ENCODE measurements at regions not wholly inside any gene's neighbourhood (a gene's known extent, or its start where the extent isn't known, plus 50 kb on each side); places are given as distances from the start of the nearest gene placed in this dataset.
"Not testable (repeated sequence)": the region's sequence is repeated elsewhere in the genome, so short reads cannot be mapped to it uniquely, and the experiment has no call there.

DNA sequence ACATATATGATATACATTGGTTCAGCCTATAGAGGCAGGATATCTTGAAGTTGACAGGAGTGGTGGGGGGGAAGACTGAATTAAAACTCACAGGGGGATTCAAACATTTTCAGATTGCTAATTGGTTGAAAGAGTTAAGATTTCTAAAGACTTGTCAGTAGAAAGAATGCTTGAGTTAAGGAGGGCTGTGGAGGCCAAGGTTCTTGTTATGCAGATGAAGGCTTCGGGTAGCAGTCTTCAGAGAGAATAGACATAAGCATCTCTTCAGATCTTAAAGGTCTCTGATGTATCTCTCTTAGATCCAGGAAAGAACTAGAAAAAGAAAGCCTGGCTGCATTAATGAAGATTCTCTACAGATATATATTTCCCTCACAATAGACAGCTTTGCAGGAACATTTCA, 209.8 kb upstream of the SEMA3D start:
- ChIA-PET CTCF (no interaction called here), POLR2A (no interaction called here)
- no peak overlapping the region for H3K4me3 Mint-ChIP-seq
- H3K27ac Mint-ChIP-seq: no peak overlapping the region
- no peaks in the 10 kb centered on the region for H3K27me3 Mint-ChIP-seq
- intact Hi-C loops (cut with micrococcal nuclease): no loop called here
- no peaks in the 10 kb centered on the region for H3K4me1 Mint-ChIP-seq (ENCODE audit: low read depth)
- no peak for DNase-seq
- peaks cover 2% of the 10 kb centered on the region for H3K9me3 Mint-ChIP-seq
- no peaks in the 10 kb centered on the region for H3K36me3 Mint-ChIP-seq

DNA sequence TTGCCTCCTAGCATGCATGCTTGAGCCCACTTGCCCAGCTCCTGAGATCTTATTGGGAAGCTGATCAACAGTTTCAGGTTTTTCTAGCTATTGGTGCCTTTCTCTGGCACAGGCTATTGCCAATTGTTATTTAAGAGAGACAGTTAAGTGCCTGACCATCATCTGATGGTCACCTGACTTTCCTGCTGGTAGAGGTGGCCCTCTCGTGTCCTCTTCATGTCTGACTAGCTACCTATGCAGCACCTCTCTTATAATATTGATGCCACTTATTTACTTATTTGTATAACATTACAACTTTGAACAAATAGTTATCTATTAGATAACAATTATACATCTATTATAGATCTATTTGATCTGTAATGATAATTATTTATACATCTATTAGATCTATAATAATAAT, 205.9 kb upstream of the SEMA3D start:
- ChIA-PET POLR2A (no interaction called here), CTCF (no interaction called here)
- Mint-ChIP-seq H3K4me1 (ENCODE audit: low read depth) (no peaks in the 10 kb centered on the region), H3K27ac (no peak overlapping the region), H3K27me3 (no peaks in the 10 kb centered on the region), H3K4me3 (no peak overlapping the region), H3K36me3 (no peaks in the 10 kb centered on the region), H3K9me3 (no peaks in the 10 kb centered on the region)
- intact Hi-C loops (cut with micrococcal nuclease): no loop called here
- no peak for DNase-seq

DNA sequence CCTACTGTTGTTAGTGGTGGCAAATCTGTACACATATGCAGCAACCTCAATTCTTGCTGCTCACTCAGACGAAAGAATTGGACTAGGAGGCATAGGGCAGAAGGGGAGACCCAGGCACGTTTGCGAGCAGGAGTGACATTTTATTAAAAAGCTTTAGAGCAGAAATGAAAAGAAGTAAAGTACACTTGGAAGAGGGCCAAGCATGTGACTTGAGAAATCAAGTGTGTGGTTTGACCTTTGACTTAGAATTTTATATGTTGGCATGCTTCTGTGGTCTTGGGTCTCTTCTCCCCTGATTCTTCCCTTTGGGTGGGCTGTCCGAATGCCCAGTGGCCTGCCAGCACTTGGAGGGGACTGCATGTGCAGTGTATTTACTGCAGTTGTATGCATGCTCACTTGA, 205.5 kb upstream of the SEMA3D start:
- Mint-ChIP-seq H3K4me1 (ENCODE audit: low read depth) (no peaks in the 10 kb centered on the region), H3K4me3 (no peak overlapping the region), H3K36me3 (no peaks in the 10 kb centered on the region), H3K27me3 (no peaks in the 10 kb centered on the region), H3K27ac (no peak overlapping the region), H3K9me3 (no peaks in the 10 kb centered on the region)
- intact Hi-C loops (cut with micrococcal nuclease): no loop called here
- CTCF ChIA-PET: no interaction called here
- no peak for DNase-seq
- POLR2A ChIA-PET: no interaction called here

DNA sequence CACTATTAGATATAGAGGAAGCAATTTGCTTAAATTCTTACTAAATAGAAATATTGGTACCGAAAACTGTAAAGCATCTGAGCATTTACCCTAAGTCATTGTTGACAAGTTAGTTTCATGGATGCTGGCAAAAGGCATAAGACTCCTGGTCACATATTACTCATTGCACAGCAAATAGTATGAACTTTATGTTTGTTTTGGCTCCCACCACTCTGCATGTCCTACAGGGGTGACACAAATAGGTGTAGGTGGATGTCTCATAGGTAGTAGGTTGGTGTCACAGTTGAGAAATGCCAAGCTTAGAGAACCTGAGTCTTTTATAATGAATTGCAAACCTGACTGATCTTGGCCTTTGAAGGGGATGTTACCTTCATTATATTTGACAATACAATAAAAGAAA, 199.6 kb upstream of the SEMA3D start:
- Mint-ChIP-seq H3K27ac (no peak overlapping the region), H3K4me1 (ENCODE audit: low read depth) (no peaks in the 10 kb centered on the region), H3K9me3 (no peaks in the 10 kb centered on the region), H3K36me3 (no peaks in the 10 kb centered on the region), H3K27me3 (no peaks in the 10 kb centered on the region), H3K4me3 (no peak overlapping the region)
- ChIA-PET CTCF (no interaction called here), POLR2A (no interaction called here)
- intact Hi-C loops (cut with micrococcal nuclease): no loop called here
- no peak for DNase-seq

DNA sequence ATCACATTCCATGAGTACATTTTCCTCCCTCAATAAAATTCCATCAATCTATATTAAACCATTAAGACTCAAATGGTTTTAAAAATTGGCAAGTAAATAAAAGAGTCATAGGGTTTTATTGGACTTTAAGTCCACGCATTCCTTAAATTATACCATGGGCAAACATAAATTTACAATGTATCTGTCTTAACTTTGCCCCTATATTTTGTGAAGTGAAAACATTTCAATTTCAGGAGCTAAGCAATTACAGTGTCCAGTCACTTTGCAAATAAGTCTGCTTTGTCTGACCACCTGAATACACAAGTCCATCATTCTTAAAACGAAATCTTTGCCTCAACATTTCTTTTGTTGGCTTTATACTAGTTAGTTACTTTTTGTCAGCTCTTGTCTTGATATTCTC, 197.5 kb upstream of the SEMA3D start:
- H3K36me3 Mint-ChIP-seq: no peaks in the 10 kb centered on the region
- POLR2A ChIA-PET: no interaction called here
- H3K4me1 Mint-ChIP-seq (ENCODE audit: low read depth): no peaks in the 10 kb centered on the region
- no peak overlapping the region for H3K4me3 Mint-ChIP-seq
- no peak overlapping the region for H3K27ac Mint-ChIP-seq
- DNase-seq: no peak
- peaks cover 6% of the 10 kb centered on the region for H3K9me3 Mint-ChIP-seq
- CTCF ChIA-PET: no interaction called here
- intact Hi-C loops (cut with micrococcal nuclease): no loop called here
- no peaks in the 10 kb centered on the region for H3K27me3 Mint-ChIP-seq

DNA sequence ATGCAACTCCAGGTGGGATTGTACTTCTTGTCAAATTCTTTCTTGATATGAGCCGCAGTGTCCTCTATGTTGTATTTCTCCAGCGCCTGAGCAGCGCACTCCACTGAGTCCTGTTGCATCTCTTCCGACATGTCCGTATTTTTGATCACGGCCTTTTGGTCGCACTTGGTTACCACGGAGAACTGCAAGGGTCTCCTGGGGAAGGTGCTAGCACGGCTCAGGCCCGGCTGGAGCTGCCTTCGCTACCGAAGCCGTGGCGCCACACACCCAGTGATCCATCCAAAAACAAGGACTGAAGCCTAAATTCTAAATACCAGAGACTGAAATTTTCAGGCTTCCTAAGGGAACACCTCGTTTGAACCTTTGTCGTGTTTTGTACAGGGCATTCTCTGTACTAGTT, 194.4 kb upstream of the SEMA3D start:
- Mint-ChIP-seq H3K4me3 (no peak overlapping the region), H3K36me3 (no peaks in the 10 kb centered on the region), H3K27ac (no peak overlapping the region), H3K27me3 (no peaks in the 10 kb centered on the region), H3K4me1 (ENCODE audit: low read depth) (no peaks in the 10 kb centered on the region), H3K9me3 (peaks cover 6% of the 10 kb centered on the region)
- ChIA-PET CTCF (no interaction called here), POLR2A (no interaction called here)
- intact Hi-C loops (cut with micrococcal nuclease): no loop called here
- no peak for DNase-seq

DNA sequence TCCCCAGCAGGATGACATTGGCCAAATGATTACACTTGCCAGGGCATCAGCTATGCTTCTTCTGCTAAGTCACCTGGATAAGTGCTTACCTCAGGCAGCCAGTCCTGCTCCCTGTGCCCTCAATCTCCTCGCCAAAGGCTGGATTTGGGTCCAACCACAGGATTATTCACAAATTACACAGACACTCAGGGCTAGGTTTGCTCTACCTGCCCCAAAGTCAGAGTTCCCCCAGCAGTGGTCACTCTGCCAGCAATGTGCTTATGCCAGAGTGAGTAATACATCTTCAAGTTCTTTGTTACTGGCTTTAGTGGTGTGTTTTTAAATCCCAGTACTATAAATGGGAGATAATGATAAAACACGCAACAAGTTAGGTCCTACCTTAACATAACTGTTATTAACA, 189.7 kb upstream of the SEMA3D start:
- intact Hi-C loops (cut with micrococcal nuclease): no loop called here
- Mint-ChIP-seq H3K27me3 (no peaks in the 10 kb centered on the region), H3K27ac (no peak overlapping the region), H3K4me3 (no peak overlapping the region), H3K9me3 (peaks cover 6% of the 10 kb centered on the region), H3K4me1 (ENCODE audit: low read depth) (no peaks in the 10 kb centered on the region), H3K36me3 (no peaks in the 10 kb centered on the region)
- POLR2A ChIA-PET: no interaction called here
- DNase-seq: no peak
- CTCF ChIA-PET: no interaction called here

DNA sequence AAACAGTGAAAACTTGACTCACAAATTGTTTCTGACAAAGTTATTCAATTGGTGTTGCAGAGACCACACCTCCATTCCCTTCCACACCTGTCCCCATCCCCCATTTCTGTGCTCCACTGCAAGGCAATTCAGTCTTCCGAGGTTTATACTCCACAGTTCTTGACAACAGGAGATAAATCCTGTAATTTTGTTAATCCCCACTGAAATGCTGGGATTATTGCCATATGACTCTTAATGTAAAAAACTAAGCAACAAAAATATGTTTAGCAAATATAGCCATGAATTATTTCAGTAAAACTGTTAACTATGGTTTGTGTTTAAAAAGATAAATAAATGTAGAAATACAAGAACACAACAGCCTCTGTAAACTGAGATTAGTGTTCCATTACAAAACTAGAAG, 170.1 kb upstream of the SEMA3D start:
- no peaks in the 10 kb centered on the region for H3K4me1 Mint-ChIP-seq (ENCODE audit: low read depth)
- ChIA-PET POLR2A (no interaction called here), CTCF (no interaction called here)
- H3K27me3 Mint-ChIP-seq: no peaks in the 10 kb centered on the region
- intact Hi-C loops (cut with micrococcal nuclease): no loop called here
- DNase-seq: no peak
- no peak overlapping the region for H3K4me3 Mint-ChIP-seq
- no peaks in the 10 kb centered on the region for H3K36me3 Mint-ChIP-seq
- H3K9me3 Mint-ChIP-seq: peaks cover 8% of the 10 kb centered on the region
- H3K27ac Mint-ChIP-seq: no peak overlapping the region

DNA sequence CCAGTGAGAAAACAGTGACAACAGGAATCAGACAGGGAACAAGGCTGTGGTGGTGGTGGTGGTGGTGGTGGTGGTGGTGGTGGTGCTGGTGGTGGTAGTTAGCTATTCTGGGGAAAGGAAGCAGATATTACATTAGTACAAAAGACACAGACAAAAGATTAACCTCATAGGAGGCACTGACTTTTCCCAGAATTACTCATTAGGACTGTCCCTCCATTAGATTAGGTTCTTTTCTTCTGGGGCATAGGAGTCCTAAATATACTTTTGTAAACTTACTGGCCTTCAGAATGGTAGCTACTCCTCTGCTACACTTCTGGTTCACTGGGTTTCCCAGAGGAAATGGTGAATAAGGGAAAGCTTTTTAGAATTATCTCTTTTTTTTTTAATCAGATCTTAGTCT, 156.6 kb upstream of the SEMA3D start:
- DNase-seq: no peak
- ChIA-PET POLR2A (no interaction called here), CTCF (no interaction called here)
- no peak overlapping the region for H3K27ac Mint-ChIP-seq
- no peaks in the 10 kb centered on the region for H3K36me3 Mint-ChIP-seq
- H3K9me3 Mint-ChIP-seq: no peaks in the 10 kb centered on the region
- intact Hi-C loops (cut with micrococcal nuclease): no loop called here
- no peak overlapping the region for H3K4me3 Mint-ChIP-seq
- H3K4me1 Mint-ChIP-seq (ENCODE audit: low read depth): no peaks in the 10 kb centered on the region
- no peaks in the 10 kb centered on the region for H3K27me3 Mint-ChIP-seq

DNA sequence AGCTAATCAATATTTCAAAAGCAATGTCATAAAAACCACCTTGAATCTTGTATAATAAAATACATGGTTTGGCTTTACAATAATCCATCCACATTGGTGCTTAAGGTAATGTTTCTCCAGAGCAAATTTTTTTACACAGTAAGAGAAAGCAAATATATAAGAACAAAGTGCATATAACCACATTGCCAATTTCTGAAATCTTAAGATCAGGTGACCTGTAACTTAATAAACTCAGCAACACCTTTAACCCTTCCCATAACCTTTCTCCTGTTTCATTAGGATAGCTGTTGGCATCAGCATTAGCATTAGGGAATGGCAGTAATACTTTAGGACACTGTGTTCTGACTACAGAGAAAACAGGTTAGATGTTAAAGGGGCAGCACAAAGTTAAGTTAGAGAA, 155.9 kb upstream of the SEMA3D start:
- no peak for DNase-seq
- Mint-ChIP-seq H3K9me3 (no peaks in the 10 kb centered on the region), H3K27me3 (no peaks in the 10 kb centered on the region), H3K36me3 (no peaks in the 10 kb centered on the region), H3K27ac (no peak overlapping the region), H3K4me3 (no peak overlapping the region), H3K4me1 (ENCODE audit: low read depth) (no peaks in the 10 kb centered on the region)
- intact Hi-C loops (cut with micrococcal nuclease): no loop called here
- ChIA-PET POLR2A (no interaction called here), CTCF (no interaction called here)

DNA sequence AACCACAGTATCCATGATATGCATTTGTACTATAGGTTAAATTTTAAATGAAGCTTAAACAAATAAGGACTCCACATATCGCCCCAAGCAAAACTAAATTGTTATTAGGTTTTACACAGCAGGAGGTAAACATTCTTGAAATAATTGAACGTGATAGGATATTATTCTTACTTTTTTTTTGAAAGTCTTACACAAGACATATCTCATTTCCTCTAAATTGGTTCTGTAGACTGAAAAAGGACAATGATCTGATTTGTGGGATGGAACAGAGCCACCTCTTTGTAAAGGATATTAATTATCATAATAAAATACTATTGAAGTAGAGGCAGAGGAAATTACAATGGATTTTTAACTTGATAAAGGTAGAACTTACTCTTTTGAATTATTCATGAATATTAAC, 155.1 kb upstream of the SEMA3D start:
- Mint-ChIP-seq H3K36me3 (no peaks in the 10 kb centered on the region), H3K27me3 (no peaks in the 10 kb centered on the region), H3K9me3 (no peaks in the 10 kb centered on the region), H3K4me1 (ENCODE audit: low read depth) (no peaks in the 10 kb centered on the region), H3K27ac (no peak overlapping the region), H3K4me3 (no peak overlapping the region)
- ChIA-PET POLR2A (no interaction called here), CTCF (no interaction called here)
- intact Hi-C loops (cut with micrococcal nuclease): no loop called here
- DNase-seq: no peak

DNA sequence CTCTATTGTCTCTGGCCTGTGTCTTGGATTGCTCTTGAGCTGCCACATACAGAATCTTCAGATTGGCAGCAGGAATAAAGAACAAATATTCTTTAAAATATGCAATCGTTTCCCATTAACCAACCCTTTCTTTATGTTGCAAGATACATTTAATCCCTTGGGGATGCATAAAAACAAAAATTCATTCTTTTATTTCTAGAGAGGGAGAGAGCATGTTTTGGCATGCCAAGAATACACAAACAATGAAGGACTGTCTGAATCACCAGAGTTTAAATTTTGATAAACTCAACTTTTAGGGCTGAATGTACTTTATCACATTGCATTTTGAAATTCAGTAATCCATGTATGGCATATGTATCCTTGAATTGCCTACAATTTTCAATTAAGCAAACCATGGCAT, 154.3 kb upstream of the SEMA3D start:
- no peak for DNase-seq
- intact Hi-C loops (cut with micrococcal nuclease): no loop called here
- Mint-ChIP-seq H3K27me3 (no peaks in the 10 kb centered on the region), H3K4me3 (no peak overlapping the region), H3K36me3 (no peaks in the 10 kb centered on the region), H3K9me3 (no peaks in the 10 kb centered on the region), H3K4me1 (ENCODE audit: low read depth) (no peaks in the 10 kb centered on the region), H3K27ac (no peak overlapping the region)
- ChIA-PET POLR2A (no interaction called here), CTCF (no interaction called here)

DNA sequence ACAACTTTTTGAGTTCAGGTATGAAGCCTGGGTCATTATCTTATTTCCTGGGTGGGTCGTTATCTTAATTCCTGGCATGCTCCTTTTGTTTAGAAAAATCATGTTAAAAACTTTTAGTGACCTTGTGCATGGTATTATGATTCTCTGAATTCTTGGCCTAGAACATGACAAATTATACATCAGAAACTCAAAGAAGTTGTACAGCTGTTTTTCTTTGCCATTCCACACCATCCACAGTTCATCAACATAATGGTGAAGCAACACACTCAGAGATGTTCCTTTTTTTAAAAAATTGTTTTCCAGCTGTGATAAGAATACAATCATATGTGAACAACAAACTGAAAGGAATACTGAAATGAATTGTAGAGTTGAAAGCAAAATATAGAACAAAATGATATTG, 149.2 kb upstream of the SEMA3D start:
- POLR2A ChIA-PET: no interaction called here
- Mint-ChIP-seq H3K36me3 (no peaks in the 10 kb centered on the region), H3K4me3 (no peak overlapping the region)

DNA sequence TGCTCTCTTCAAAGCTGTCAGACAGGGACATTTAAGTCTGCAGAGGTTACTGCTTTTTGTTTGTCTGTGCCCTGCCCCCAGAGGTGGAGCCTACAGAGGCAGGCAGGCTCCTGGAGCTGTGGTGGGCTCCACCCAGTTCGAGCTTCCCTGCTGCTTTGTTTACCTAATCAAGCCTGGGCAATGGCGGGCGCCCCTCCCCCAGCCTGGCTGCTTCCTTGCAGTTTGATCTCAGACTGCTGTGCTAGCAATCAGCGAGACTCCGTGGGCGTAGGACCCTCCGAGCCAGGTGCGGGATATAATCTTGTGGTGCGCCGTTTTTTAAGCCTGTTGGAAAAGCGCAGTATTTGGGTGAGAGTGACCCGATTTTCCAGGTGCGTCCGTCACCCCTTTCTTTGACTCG, 148.3 kb upstream of the SEMA3D start:
- H3K9me3 Mint-ChIP-seq; DNase-seq; CTCF ChIA-PET; H3K27me3 Mint-ChIP-seq; H3K4me1 Mint-ChIP-seq (ENCODE audit: low read depth); H3K36me3 Mint-ChIP-seq; POLR2A ChIA-PET; H3K4me3 Mint-ChIP-seq; intact Hi-C loops (cut with micrococcal nuclease); H3K27ac Mint-ChIP-seq: not testable (repeated sequence)

More for the DNA sequence above, 149.2 kb upstream of the SEMA3D start:
- CTCF ChIA-PET: no interaction called here
- Mint-ChIP-seq H3K4me1 (ENCODE audit: low read depth) (no peaks in the 10 kb centered on the region), H3K9me3 (no peaks in the 10 kb centered on the region), H3K27me3 (no peaks in the 10 kb centered on the region), H3K27ac (no peak overlapping the region)
- DNase-seq: no peak
- intact Hi-C loops (cut with micrococcal nuclease): no loop called here
